ENCODE measurements at regions not wholly inside any gene's neighbourhood (a gene's known extent, or its start where the extent isn't known, plus 50 kb on each side); places are given as distances from the start of the nearest gene placed in this dataset.

DNA sequence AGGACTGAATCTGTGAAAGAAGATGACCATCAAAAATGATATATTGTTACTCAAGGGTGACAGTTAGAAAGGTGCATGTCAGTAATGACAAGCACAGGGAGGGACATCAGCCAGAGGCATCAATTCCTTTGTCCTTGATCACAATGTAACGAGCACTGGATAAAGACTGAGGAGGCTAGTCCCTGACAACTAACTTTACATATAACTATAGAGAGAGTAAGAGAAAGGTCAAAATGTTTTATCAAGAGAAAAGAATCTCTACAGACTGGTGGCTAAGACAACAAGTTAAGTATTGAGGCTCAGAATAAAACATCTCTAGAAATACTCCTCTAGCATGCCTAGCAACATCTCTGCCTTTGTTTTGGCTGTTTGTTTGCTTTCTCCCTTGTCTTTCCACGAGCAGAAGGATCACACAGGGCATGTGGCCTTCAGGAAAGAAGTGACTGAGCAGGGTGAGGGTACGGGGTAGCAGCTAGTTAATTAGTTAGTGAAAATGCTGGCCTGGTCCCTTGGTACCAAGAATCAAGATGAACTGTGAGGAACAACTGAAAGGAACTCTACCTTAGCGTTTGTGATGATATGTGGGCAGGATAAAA lies 724.1 kb upstream of the MEF2C start:
- no peak for TF ChIP-seq POLR2A (IDR thresholded peaks at IDR 0.05; ENCODE audit: low read depth, low read length)
- TF ChIP-seq MAX (IDR thresholded peaks at IDR 0.05; ENCODE audit: insufficient read depth, insufficient read length), result no peak
- TF ChIP-seq, protein P1, sequence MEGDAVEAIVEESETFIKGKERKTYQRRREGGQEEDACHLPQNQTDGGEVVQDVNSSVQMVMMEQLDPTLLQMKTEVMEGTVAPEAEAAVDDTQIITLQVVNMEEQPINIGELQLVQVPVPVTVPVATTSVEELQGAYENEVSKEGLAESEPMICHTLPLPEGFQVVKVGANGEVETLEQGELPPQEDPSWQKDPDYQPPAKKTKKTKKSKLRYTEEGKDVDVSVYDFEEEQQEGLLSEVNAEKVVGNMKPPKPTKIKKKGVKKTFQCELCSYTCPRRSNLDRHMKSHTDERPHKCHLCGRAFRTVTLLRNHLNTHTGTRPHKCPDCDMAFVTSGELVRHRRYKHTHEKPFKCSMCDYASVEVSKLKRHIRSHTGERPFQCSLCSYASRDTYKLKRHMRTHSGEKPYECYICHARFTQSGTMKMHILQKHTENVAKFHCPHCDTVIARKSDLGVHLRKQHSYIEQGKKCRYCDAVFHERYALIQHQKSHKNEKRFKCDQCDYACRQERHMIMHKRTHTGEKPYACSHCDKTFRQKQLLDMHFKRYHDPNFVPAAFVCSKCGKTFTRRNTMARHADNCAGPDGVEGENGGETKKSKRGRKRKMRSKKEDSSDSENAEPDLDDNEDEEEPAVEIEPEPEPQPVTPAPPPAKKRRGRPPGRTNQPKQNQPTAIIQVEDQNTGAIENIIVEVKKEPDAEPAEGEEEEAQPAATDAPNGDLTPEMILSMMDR (IDR thresholded peaks at IDR 0.05; ENCODE audit: extremely low read depth in 1 of 2, insufficient read depth in 1 of 2, low read depth in 1 of 2, low read length in 2 of 2), result no peak
- no peak for TF ChIP-seq EZH2 (IDR thresholded peaks at IDR 0.05; ENCODE audit: borderline replicate concordance, low read depth, low read length, severe bottlenecking)
- TF ChIP-seq POLR2AphosphoS5 (IDR thresholded peaks at IDR 0.05; ENCODE audit: insufficient read depth, low read depth, low read length), result no peak
- TF ChIP-seq MYC (IDR thresholded peaks at IDR 0.05; ENCODE audit: low read depth, low read length), result no peak
- TF ChIP-seq FOS (IDR thresholded peaks at IDR 0.05; ENCODE audit: borderline replicate concordance, insufficient read depth, low read length), result no peak
- no peak for TF ChIP-seq JUN (IDR thresholded peaks at IDR 0.05; ENCODE audit: borderline replicate concordance, insufficient read depth, insufficient read length, low read depth)
- no peak for TF ChIP-seq GATA2 (IDR thresholded peaks at IDR 0.05; ENCODE audit: insufficient read depth, insufficient read length, low read depth, low read length)

All from endothelial cell of umbilical vein (primary cell).